Erythroblast (primary cell): ENCODE measurements at regions not wholly inside any gene's neighbourhood (a gene's known extent, or its start where the extent isn't known, plus 50 kb on each side); places are given as distances from the start of the nearest gene placed in this dataset.
"Not testable (repeated sequence)": the region's sequence is repeated elsewhere in the genome, so short reads cannot be mapped to it uniquely, and the experiment has no call there.

Experiments
- GATA1 ChIP-seq: IDR thresholded peaks from 2 replicates; pipeline ENCODE4 v1.6.1; 2011; ENCODE audit warnings: low read depth, mild to moderate bottlenecking, control low read depth, low read length, moderate library complexity
- POLR2A ChIP-seq: IDR thresholded peaks from 2 replicates; pipeline ENCODE4 v1.6.1; 2011; ENCODE audit warnings: mild to moderate bottlenecking, low read length

- not testable (repeated sequence) for TF ChIP-seq POLR2A, GATA1
Measured at GRCh38 chr12:90208379-90208778, 499.7 kb upstream of the ATP2B1 start.
